BLaER1 treated with 17β-estradiol and CSF1 and Interleukin-3, amounts not matched to agents 10 nM and 100 nM (cell line): ENCODE measurements at regions not wholly inside any gene's neighbourhood (a gene's known extent, or its start where the extent isn't known, plus 50 kb on each side); places are given as distances from the start of the nearest gene placed in this dataset.

Source experiments
- H3K27ac ChIP-seq, 11 experiments: shearing (Covaris generic); formaldehyde crosslinking; 2 replicates each; pipeline ENCODE4 v1.8.1; 2022
- H3K27me3 ChIP-seq, 11 experiments: shearing (Covaris generic); formaldehyde crosslinking; 2 replicates each; pipeline ENCODE4 v1.8.1; 2022
- H3K36me3 ChIP-seq, 11 experiments: shearing (Covaris generic); formaldehyde crosslinking; 2 replicates each; pipeline ENCODE4 v1.8.1; 2022
- H3K4me1 ChIP-seq, 10 experiments: shearing (Covaris generic); formaldehyde crosslinking; 2 replicates each; pipeline ENCODE4 v1.8.1; 2022
- H3K4me2 ChIP-seq, 11 experiments: shearing (Covaris generic); formaldehyde crosslinking; 2 replicates each; pipeline ENCODE4 v1.8.1; 2022
- H3K4me3 ChIP-seq, 10 experiments: shearing (Covaris generic); formaldehyde crosslinking; 2 replicates each; pipeline ENCODE4 v1.8.1; 2022
- H3K9ac ChIP-seq, 11 experiments: shearing (Covaris generic); formaldehyde crosslinking; 2 replicates each; pipeline ENCODE4 v1.8.1; 2022
- H3K9me3 ChIP-seq, 11 experiments: shearing (Covaris generic); formaldehyde crosslinking; replicated peaks in 1 of 11; 2 replicates each; pipeline ENCODE4 v1.8.1; 2022
- H4K20me1 ChIP-seq, 11 experiments: shearing (Covaris generic); formaldehyde crosslinking; 2 replicates each; pipeline ENCODE4 v1.8.1; 2022
- Cebpa-rat ChIP-seq, 11 experiments: shearing (Covaris generic); IDR thresholded peaks; 2 replicates each; pipeline ENCODE4 v1.8.1; 2022

DNA sequence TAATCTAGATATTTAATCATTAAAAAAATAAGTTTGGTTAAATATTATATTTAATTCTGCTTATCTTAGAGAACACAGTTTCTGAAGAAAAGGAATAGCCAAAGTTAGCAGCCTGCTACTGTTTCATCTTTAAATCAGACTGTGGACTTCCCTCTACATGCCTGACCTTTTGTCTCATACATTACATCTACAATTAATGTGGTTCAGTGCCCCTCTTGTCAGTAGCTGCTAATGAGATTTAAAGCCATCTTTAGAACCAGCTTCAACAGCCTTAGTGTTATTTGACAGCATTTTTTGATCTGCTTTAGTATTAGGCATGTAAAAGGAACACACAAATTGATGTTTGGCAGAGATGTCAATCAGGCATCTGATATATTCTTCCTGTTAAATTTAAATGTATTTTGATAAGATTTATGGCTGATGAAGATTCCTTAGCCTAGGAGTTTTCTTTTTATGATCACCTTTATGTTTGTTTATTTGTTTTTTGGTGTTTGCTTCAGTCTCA lies 1925.8 kb upstream of the PRR20A start:
- Histone ChIP-seq H3K27ac (no peak overlapping the region), H3K9ac (no peak overlapping the region), H3K4me1 (no peaks in the 10 kb centered on the region), H4K20me1 (no peaks in the 10 kb centered on the region), H3K36me3 (no peaks in the 10 kb centered on the region), H3K9me3 (no peaks in the 10 kb centered on the region), H3K27me3 (no peaks in the 10 kb centered on the region), H3K4me3 (no peak overlapping the region), H3K4me2 (no peak overlapping the region)
- TF ChIP-seq Cebpa-rat (IDR thresholded peaks at IDR 0.05) = no peak

DNA sequence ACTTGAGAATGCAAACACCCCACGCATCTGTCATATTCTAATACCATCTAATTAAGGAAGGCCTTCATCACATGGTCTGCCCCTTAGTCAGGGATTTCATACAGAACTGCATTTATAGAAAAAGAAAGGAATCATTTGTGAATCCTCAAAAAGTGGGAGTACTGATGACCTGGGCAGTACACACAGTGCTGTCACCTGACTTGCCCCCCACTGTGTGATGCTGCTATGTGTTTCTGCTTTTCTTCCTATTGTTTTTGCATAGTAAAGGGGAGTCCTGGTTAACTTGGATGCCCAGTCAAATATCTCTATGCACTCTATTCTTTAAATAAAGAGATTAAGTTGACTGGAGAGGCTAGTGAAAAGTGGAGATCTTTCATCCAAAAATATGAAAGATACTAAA lies 1921.2 kb upstream of the PRR20A start:
- H3K27me3 ChIP-seq = no peaks in the 10 kb centered on the region
- no peak overlapping the region for H3K9ac ChIP-seq
- TF ChIP-seq Cebpa-rat (IDR thresholded peaks at IDR 0.05) = no peak
- H4K20me1 ChIP-seq = no peaks in the 10 kb centered on the region
- H3K4me3 ChIP-seq = no peak overlapping the region
- no peaks in the 10 kb centered on the region for H3K9me3 ChIP-seq
- H3K27ac ChIP-seq = no peak overlapping the region
- no peaks in the 10 kb centered on the region for H3K36me3 ChIP-seq
- H3K4me1 ChIP-seq = no peaks in the 10 kb centered on the region
- no peak overlapping the region for H3K4me2 ChIP-seq

DNA sequence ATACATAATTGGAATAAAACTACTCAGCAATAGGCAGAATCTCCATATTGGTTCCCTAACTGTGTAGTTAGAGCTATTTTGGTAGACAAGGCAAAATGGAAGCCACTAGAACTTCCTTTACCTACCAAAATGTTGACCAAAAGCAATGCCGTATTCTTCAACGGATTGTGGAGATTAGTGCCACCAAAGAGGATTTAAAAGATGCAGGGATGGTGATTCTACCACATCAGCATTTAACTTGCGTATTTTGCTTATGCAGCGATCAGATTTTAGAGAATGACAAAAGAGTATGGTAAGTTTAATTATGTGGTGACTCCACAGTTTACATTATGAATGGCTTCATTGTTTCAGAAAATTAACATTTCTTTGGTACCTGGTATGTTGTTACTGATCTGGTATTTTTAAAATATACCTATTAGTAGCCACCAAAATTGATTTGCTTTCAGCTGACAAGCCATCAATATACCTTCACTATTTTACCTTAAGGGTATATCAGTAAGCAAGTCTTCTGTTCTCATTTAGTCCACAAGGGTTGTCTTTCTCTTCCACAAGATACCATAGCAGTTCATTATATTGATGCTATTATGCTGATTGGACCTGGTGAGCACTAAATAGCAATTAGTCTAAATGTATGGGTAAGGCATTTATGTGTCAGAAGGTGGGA lies 1910.7 kb upstream of the PRR20A start:
- H3K27me3 ChIP-seq = no peaks in the 10 kb centered on the region
- no peak overlapping the region for H3K4me3 ChIP-seq
- no peak overlapping the region for H3K9ac ChIP-seq
- no peak for TF ChIP-seq Cebpa-rat (IDR thresholded peaks at IDR 0.05)
- H4K20me1 ChIP-seq = no peaks in the 10 kb centered on the region
- H3K4me2 ChIP-seq = no peak overlapping the region
- H3K4me1 ChIP-seq = no peaks in the 10 kb centered on the region
- no peak overlapping the region for H3K27ac ChIP-seq
- no peaks in the 10 kb centered on the region for H3K36me3 ChIP-seq
- H3K9me3 ChIP-seq = no peaks in the 10 kb centered on the region

DNA sequence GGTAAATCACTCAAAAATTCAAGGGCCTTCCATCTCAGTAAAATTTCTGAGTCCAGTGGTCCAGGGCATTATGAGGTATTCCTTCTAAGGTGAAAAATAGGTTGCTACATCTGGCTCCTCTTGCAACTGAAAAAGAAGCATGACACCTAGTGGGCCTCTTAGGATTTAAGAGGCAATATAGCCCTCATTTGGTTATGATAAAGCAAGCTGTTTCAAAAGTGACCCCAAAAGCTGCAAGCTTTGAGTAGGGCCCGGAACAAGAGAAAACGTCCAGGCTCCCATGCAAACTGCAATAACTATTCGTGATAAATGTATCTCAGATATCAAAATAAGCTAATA lies 1910.2 kb upstream of the PRR20A start:
- Histone ChIP-seq H3K27me3 (no peaks in the 10 kb centered on the region), H3K36me3 (no peaks in the 10 kb centered on the region), H3K4me1 (no peaks in the 10 kb centered on the region), H4K20me1 (no peaks in the 10 kb centered on the region), H3K4me2 (no peak overlapping the region), H3K4me3 (no peak overlapping the region), H3K9me3 (no peaks in the 10 kb centered on the region), H3K9ac (no peak overlapping the region), H3K27ac (no peak overlapping the region)
- no peak for TF ChIP-seq Cebpa-rat (IDR thresholded peaks at IDR 0.05)

DNA sequence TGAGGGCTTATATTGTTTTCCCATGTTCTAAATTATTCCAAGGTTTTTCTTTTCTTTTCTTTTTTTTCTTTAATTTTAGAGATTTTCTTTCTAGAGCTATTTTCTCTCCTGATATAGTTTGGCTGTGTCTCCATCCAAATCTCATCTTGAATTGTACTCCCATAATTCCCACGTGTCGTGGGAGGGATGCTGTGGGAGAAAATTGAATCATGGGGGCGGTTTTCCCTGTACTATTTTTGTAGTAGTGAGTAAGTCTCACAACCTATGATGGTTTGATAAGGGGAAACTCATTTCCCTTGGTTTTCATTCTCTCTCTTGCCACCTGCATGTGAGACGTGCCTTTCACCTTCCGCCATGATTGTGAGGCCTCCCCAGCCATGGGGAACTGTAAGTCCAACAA lies 1906.4 kb upstream of the PRR20A start:
- no peak for TF ChIP-seq Cebpa-rat (IDR thresholded peaks at IDR 0.05)
- no peaks in the 10 kb centered on the region for H3K27me3 ChIP-seq
- no peaks in the 10 kb centered on the region for H3K4me1 ChIP-seq
- no peaks in the 10 kb centered on the region for H3K9me3 ChIP-seq
- no peak overlapping the region for H3K4me2 ChIP-seq
- no peak overlapping the region for H3K9ac ChIP-seq
- no peak overlapping the region for H3K27ac ChIP-seq
- no peak overlapping the region for H3K4me3 ChIP-seq
- H3K36me3 ChIP-seq = no peaks in the 10 kb centered on the region
- H4K20me1 ChIP-seq = no peaks in the 10 kb centered on the region

DNA sequence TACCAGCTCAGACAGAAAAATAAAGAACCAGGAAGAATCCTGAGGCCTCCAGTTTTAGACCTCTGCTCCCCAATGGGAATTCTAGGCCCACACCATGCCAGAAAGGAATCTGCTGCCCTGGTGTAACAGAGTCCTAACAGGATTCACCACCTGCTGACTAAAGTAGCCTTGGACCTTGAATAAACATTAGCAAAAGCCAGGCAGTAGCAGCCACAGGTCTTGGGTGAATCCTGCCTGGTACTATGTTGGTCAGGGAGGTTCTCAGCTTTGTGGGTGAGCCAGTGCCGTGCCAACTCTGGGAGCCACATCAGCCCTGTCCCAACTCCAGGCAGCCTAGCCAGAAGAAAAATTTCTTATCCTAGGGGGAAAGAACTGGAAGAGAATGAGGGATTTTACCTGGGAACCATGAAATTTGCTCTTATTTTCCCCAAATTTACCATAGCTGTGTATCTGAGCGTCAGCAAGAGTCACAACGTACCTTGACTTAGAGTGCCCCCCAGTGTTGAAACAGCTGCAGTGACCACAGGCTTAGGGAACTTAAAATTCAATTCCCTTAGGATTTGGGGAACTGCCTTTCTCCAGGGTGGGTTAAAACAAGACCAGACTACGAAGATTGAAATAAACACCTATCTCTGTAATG lies 1895.6 kb upstream of the PRR20A start:
- H4K20me1 ChIP-seq = no peaks in the 10 kb centered on the region
- TF ChIP-seq Cebpa-rat (IDR thresholded peaks at IDR 0.05) = no peak
- H3K4me1 ChIP-seq = no peaks in the 10 kb centered on the region
- H3K4me2 ChIP-seq = no peak overlapping the region
- no peak overlapping the region for H3K4me3 ChIP-seq
- no peaks in the 10 kb centered on the region for H3K36me3 ChIP-seq
- peaks cover 0 to 16% (median 8%) of the 10 kb centered on the region in 11 experiments; a peak in 11 of 22 replicates for H3K9me3 ChIP-seq
- H3K27ac ChIP-seq = no peak overlapping the region
- no peaks in the 10 kb centered on the region for H3K27me3 ChIP-seq
- no peak overlapping the region for H3K9ac ChIP-seq

DNA sequence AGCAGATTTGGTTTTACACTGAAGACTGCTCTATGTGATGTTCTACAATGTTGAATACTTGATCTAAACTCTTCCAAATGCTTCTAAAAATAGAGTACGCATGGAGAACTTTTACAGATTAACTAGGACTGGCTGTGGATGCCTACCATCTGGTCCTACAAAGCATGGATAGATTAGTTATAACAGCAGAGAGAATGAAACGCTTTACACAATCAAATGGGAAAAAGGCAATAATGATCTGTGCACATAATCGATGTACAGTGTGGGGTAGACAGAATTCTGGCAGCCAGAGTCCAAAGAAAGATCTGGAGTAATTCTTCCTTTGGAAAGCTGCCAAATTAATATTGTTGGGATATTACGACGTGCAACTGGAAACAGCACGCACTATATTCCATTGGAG lies 1885.5 kb upstream of the PRR20A start:
- Histone ChIP-seq H3K27ac (no peak overlapping the region), H4K20me1 (no peaks in the 10 kb centered on the region), H3K9ac (no peak overlapping the region), H3K36me3 (no peaks in the 10 kb centered on the region), H3K4me2 (no peak overlapping the region), H3K27me3 (no peaks in the 10 kb centered on the region), H3K9me3 (no peaks in the 10 kb centered on the region), H3K4me1 (no peaks in the 10 kb centered on the region), H3K4me3 (no peak overlapping the region)
- TF ChIP-seq Cebpa-rat (IDR thresholded peaks at IDR 0.05) = no peak

DNA sequence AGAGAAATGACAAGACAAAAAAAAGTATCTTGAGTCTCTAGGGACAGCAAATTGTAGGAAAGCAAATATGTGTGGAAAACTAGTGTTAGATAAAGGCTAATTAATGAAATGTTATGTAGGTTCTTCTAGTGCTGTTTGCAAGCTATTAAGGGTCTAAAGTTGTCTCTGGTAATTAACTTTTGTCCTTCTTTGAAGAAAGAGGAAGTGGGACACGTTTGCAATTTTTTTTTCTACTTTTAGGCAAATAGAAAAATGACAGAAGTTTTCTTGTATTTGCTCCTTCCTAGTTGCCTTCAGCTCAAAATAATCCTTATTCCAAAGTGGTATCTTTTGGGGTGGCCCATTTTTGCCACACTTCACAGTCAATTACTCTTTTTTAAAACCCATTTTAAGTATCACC lies 1877.7 kb upstream of the PRR20A start:
- Histone ChIP-seq H3K4me2 (no peak overlapping the region), H3K9ac (no peak overlapping the region), H3K4me1 (no peaks in the 10 kb centered on the region; a peak in 1 of 20 replicates), H3K9me3 (no peaks in the 10 kb centered on the region), H4K20me1 (no peaks in the 10 kb centered on the region), H3K36me3 (no peaks in the 10 kb centered on the region), H3K4me3 (no peak overlapping the region), H3K27ac (no peak overlapping the region), H3K27me3 (no peaks in the 10 kb centered on the region)
- TF ChIP-seq Cebpa-rat (IDR thresholded peaks at IDR 0.05) = no peak

DNA sequence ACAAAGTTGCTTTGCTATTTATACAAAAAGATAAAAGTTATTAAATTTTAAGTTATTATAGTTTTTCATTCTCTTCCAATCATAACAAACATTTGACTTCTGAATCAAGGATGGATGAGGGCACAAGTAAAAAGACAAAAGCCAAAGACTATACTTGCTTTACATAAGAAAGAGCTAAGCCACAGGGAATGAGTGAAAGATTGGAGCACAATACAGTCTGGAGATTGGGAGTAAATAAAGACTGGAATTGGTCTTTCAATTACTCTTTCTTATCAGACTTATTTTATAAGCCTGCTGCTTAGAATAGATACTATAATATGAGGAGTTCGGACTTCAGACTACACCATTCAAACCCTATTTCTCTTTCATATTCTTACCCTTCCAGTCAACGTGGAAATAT lies 1874.1 kb upstream of the PRR20A start:
- Histone ChIP-seq H3K9ac (no peak overlapping the region), H3K27me3 (no peaks in the 10 kb centered on the region), H3K27ac (no peak overlapping the region), H3K4me3 (no peak overlapping the region), H3K36me3 (no peaks in the 10 kb centered on the region), H3K4me1 (no peaks in the 10 kb centered on the region; a peak in 1 of 20 replicates), H3K4me2 (no peak overlapping the region), H4K20me1 (no peaks in the 10 kb centered on the region), H3K9me3 (no peaks in the 10 kb centered on the region)
- no peak for TF ChIP-seq Cebpa-rat (IDR thresholded peaks at IDR 0.05)

DNA sequence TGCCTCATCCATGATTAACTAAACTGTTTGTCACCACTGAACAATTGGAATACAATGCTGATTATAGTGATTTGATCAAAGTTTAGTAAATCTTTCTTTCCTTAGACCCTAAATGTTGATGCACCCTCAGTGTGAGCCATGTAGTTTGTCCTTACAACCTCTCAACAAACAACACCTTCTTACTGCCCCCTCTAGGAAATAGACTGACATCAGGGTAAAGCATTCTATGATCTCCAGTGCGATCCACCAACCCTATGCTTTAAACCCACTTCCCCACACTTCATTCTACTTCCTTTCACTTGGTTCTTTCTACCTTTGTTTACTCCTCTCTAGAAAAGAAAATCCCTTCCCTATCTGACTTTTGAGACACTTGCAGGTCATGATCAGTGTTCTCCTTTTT lies 1842.5 kb upstream of the PRR20A start:
- Histone ChIP-seq H3K36me3 (no peaks in the 10 kb centered on the region), H3K9ac (no peak overlapping the region), H3K9me3 (peaks cover 0 to 8% (median 4%) of the 10 kb centered on the region in 11 experiments; a peak in 4 of 22 replicates), H3K4me2 (no peak overlapping the region), H3K4me3 (no peak overlapping the region), H3K27ac (no peak overlapping the region), H3K4me1 (no peaks in the 10 kb centered on the region), H3K27me3 (no peaks in the 10 kb centered on the region), H4K20me1 (no peaks in the 10 kb centered on the region)
- TF ChIP-seq Cebpa-rat (IDR thresholded peaks at IDR 0.05) = no peak
